H9 (cell line): ENCODE measurements at regions not wholly inside any gene's neighbourhood (a gene's known extent, or its start where the extent isn't known, plus 50 kb on each side); places are given as distances from the start of the nearest gene placed in this dataset.

Source experiments
- DNase-seq: peaks from one replicate; pipeline ENCODE4 v3.0.0-alpha.2; 2017
- H2AFZ ChIP-seq: one replicate; pipeline ENCODE4 v1.6.1; 2013; ENCODE audit warnings: mild to moderate bottlenecking, low read length, control low read depth, moderate library complexity
- H2AK5ac ChIP-seq: 2 replicates; pipeline ENCODE4 v1.6.1; 2013; ENCODE audit warnings: low read length, control low read depth, mixed read lengths; ENCODE audit not compliant: insufficient read length
- H2BK120ac ChIP-seq: one replicate; pipeline ENCODE4 v1.6.1; 2013; ENCODE audit warnings: low read depth, mild to moderate bottlenecking, low read length, control low read depth, inconsistent platforms; ENCODE audit not compliant: poor library complexity, severe bottlenecking
- H2BK12ac ChIP-seq: 2 replicates; pipeline ENCODE4 v1.6.1; 2013; ENCODE audit warnings: low read length, control low read depth, mixed read lengths, low read depth; ENCODE audit not compliant: insufficient read length
- H2BK15ac ChIP-seq: 2 replicates; pipeline ENCODE4 v1.6.1; 2013; ENCODE audit warnings: low read depth, low read length, control low read depth
- H2BK20ac ChIP-seq: one replicate; pipeline ENCODE4 v1.6.1; 2013; ENCODE audit warnings: low read depth, mild to moderate bottlenecking, low read length, control low read depth, inconsistent platforms; ENCODE audit not compliant: poor library complexity, severe bottlenecking
- H2BK5ac ChIP-seq: 2 replicates; pipeline ENCODE4 v1.6.1; 2013; ENCODE audit warnings: low read length, control low read depth, mixed read lengths; ENCODE audit not compliant: insufficient read length
- H3K14ac ChIP-seq: 2 replicates; pipeline ENCODE4 v1.6.1; 2013; ENCODE audit warnings: low read length, control low read depth; ENCODE audit not compliant: insufficient read depth
- H3K18ac ChIP-seq: 2 replicates; pipeline ENCODE4 v1.6.1; 2013; ENCODE audit warnings: low read depth, mild to moderate bottlenecking, mixed read lengths, low read length, control low read depth; ENCODE audit not compliant: insufficient read length
- H3K23ac ChIP-seq: 2 replicates; pipeline ENCODE4 v1.6.1; 2013; ENCODE audit warnings: low read length, control low read depth, mixed read lengths, low read depth; ENCODE audit not compliant: insufficient read length
- H3K23me2 ChIP-seq: 2 replicates; pipeline ENCODE4 v1.6.1; 2013; ENCODE audit warnings: low read depth, mild to moderate bottlenecking, mixed read lengths, low read length, control low read depth; ENCODE audit not compliant: insufficient read length, poor library complexity, severe bottlenecking
- H3K27ac ChIP-seq: 2 replicates; pipeline ENCODE4 v1.5.1; 2013; ENCODE audit warnings: low read length, control low read depth, mixed read lengths, low read depth; ENCODE audit not compliant: insufficient read length
- H3K27me3 ChIP-seq: 2 replicates; pipeline ENCODE4 v1.6.1; 2013; ENCODE audit warnings: low read length, control low read depth, inconsistent platforms; ENCODE audit not compliant: insufficient read depth
- H3K4ac ChIP-seq: 2 replicates; pipeline ENCODE4 v1.6.1; 2013; ENCODE audit warnings: low read depth, mild to moderate bottlenecking, control low read depth, inconsistent platforms, low read length, moderate library complexity
- H3K4me1 ChIP-seq: 2 replicates; pipeline ENCODE4 v1.6.1; 2013; ENCODE audit warnings: low read length, control low read depth, inconsistent platforms; ENCODE audit not compliant: insufficient read depth
- H3K4me2 ChIP-seq: 2 replicates; pipeline ENCODE4 v1.6.1; 2013; ENCODE audit warnings: low read length, control low read depth, mixed read lengths; ENCODE audit not compliant: insufficient read length, insufficient read depth
- H3K56ac ChIP-seq: 2 replicates; pipeline ENCODE4 v1.6.1; 2013; ENCODE audit warnings: low read depth, mild to moderate bottlenecking, mixed read lengths, low read length, control low read depth; ENCODE audit not compliant: insufficient read length
- H3K79me1 ChIP-seq: 2 replicates; pipeline ENCODE4 v1.6.1; 2013; ENCODE audit warnings: low read depth, mild to moderate bottlenecking, moderate library complexity, low read length, control low read depth, inconsistent platforms; ENCODE audit not compliant: insufficient read depth, poor library complexity, severe bottlenecking
- H3K79me2 ChIP-seq: 2 replicates; pipeline ENCODE4 v1.6.1; 2013; ENCODE audit warnings: low read length, control low read depth, inconsistent platforms; ENCODE audit not compliant: insufficient read depth
- H3K9ac ChIP-seq: 2 replicates; pipeline ENCODE4 v1.6.1; 2013; ENCODE audit warnings: low read length, control low read depth, mixed read lengths; ENCODE audit not compliant: insufficient read length; ENCODE audit errors: extremely low read depth
- H3K9me3 ChIP-seq: one replicate; pipeline ENCODE4 v1.6.1; 2013; ENCODE audit warnings: low read depth, low read length, inconsistent platforms; ENCODE audit not compliant: control insufficient read depth
- H3T11ph ChIP-seq: one replicate; pipeline ENCODE4 v1.6.1; 2013; ENCODE audit warnings: mild to moderate bottlenecking, low read length, control low read depth, inconsistent platforms
- H4K20me1 ChIP-seq: one replicate; pipeline ENCODE4 v1.6.1; 2013; ENCODE audit not compliant: control insufficient read depth, insufficient read length, insufficient read depth
- H4K5ac ChIP-seq: 2 replicates; pipeline ENCODE4 v1.6.1; 2013; ENCODE audit warnings: low read depth, mild to moderate bottlenecking, mixed read lengths, low read length, control low read depth; ENCODE audit not compliant: insufficient read length
- H4K8ac ChIP-seq: replicated peaks from 2 replicates; pipeline ENCODE4 v1.6.1; 2013; ENCODE audit warnings: low read length, control low read depth, mixed read lengths, low read depth; ENCODE audit not compliant: insufficient read length
- H4K91ac ChIP-seq: 2 replicates; pipeline ENCODE4 v1.6.1; 2013; ENCODE audit warnings: low read depth, mild to moderate bottlenecking, moderate library complexity, mixed read lengths, low read length, control low read depth; ENCODE audit not compliant: insufficient read length
- H3K27ac Mint-ChIP-seq, 3 experiments: 2 replicates in 2 of 3; 3 replicates in 1 of 3; pipeline ENCODE4 v1.8.0; 2020 to 2021; ENCODE audit warnings: mixed read lengths in 3 of 3, mild to moderate bottlenecking in 1 of 3, moderate library complexity in 1 of 3
- H3K27me3 Mint-ChIP-seq: 2 replicates; pipeline ENCODE4 v1.8.0; 2021; ENCODE audit warnings: low read depth, mild to moderate bottlenecking, moderate library complexity, mixed read lengths
- H3K36me3 Mint-ChIP-seq, 3 experiments: 2 replicates in 2 of 3; 3 replicates in 1 of 3; pipeline ENCODE4 v1.8.0; 2020 to 2021; ENCODE audit warnings: low read depth in 3 of 3, mixed read lengths in 3 of 3; ENCODE audit not compliant: insufficient read depth in 1 of 3
- H3K4me1 Mint-ChIP-seq, 2 experiments: 2 replicates each; pipeline ENCODE4 v1.8.0; 2020; ENCODE audit warnings: mixed read lengths in 2 of 2
- H3K4me3 Mint-ChIP-seq, 2 experiments: 2 replicates in 1 of 2; 3 replicates in 1 of 2; pipeline ENCODE4 v1.8.0; 2020 to 2021; ENCODE audit warnings: mild to moderate bottlenecking in 2 of 2, mixed read lengths in 2 of 2, moderate library complexity in 1 of 2
- H3K9me3 Mint-ChIP-seq, 2 experiments: 2 replicates in 1 of 2; 3 replicates in 1 of 2; pipeline ENCODE4 v1.8.0; 2020; ENCODE audit warnings: mild to moderate bottlenecking in 2 of 2, mixed read lengths in 2 of 2, moderate library complexity in 1 of 2
- WGBS: extraction: QIAGEN DNeasy Blood & Tissue Kit; methylation state at CpG from one replicate; pipeline ENCODE4 v1.1.7; 2013; ENCODE audit warnings: missing lambda C conversion rate, low lambda C conversion rate, mixed read lengths; ENCODE audit not compliant: insufficient read length; ENCODE audit errors: extremely low coverage; 5-methylcytosine and 5-hydroxymethylcytosine counted together
- TF ChIP-seq, protein P1 (sequence below): fragments of 200-600 bp; sonication (generic); conservative IDR thresholded peaks from 3 replicates; pipeline ENCODE4 v1.8.0; 2021; ENCODE audit warnings: antibody characterized with exemption, mild to moderate bottlenecking

- Histone ChIP-seq H3K56ac (no peak overlapping the region), H3K4ac (no peak overlapping the region), H2BK120ac (no peak overlapping the region), H4K5ac (no peak overlapping the region), H2BK12ac (no peak overlapping the region), H3K4me1 (no peaks in the 10 kb centered on the region), H3T11ph (no peak overlapping the region), H3K79me1 (no peaks in the 10 kb centered on the region), H2BK20ac (no peak overlapping the region), H3K23me2 (no peaks in the 10 kb centered on the region), H2AK5ac (no peak overlapping the region), H3K4me2 (no peak overlapping the region), H4K20me1 (no peaks in the 10 kb centered on the region), H2AFZ (no peak overlapping the region), H3K9ac (no peak overlapping the region), H3K27me3 (peaks cover 13% of the 10 kb centered on the region; the same call in 1 of the 2 replicates), H2BK5ac (no peak overlapping the region), H3K14ac (no peak overlapping the region), H4K91ac (no peak overlapping the region), H4K8ac (no peak overlapping the region), H3K9me3 (no peaks in the 10 kb centered on the region), H3K23ac (no peak overlapping the region), H3K27ac (no peak overlapping the region), H2BK15ac (no peak overlapping the region), H3K18ac (no peak overlapping the region), H3K79me2 (no peaks in the 10 kb centered on the region)
- H3K4me1 Mint-ChIP-seq, result peaks cover 23 to 24% of the 10 kb centered on the region in 2 experiments
- WGBS, result no CpG with 5 or more reads among the region's 3 CpGs
- H3K27me3 Mint-ChIP-seq, result peaks cover 74% of the 10 kb centered on the region
- H3K36me3 Mint-ChIP-seq, result no peaks in the 10 kb centered on the region
- TF ChIP-seq, protein P1, sequence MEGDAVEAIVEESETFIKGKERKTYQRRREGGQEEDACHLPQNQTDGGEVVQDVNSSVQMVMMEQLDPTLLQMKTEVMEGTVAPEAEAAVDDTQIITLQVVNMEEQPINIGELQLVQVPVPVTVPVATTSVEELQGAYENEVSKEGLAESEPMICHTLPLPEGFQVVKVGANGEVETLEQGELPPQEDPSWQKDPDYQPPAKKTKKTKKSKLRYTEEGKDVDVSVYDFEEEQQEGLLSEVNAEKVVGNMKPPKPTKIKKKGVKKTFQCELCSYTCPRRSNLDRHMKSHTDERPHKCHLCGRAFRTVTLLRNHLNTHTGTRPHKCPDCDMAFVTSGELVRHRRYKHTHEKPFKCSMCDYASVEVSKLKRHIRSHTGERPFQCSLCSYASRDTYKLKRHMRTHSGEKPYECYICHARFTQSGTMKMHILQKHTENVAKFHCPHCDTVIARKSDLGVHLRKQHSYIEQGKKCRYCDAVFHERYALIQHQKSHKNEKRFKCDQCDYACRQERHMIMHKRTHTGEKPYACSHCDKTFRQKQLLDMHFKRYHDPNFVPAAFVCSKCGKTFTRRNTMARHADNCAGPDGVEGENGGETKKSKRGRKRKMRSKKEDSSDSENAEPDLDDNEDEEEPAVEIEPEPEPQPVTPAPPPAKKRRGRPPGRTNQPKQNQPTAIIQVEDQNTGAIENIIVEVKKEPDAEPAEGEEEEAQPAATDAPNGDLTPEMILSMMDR, result no peak
- no peak for DNase-seq
- H3K9me3 Mint-ChIP-seq, result no peaks in the 10 kb centered on the region; a peak in 1 of 5 replicates
- no peak overlapping the region for H3K4me3 Mint-ChIP-seq
- no peak overlapping the region for H3K27ac Mint-ChIP-seq
Observed at GRCh38 chr3:182124187-182124586, 412.5 kb downstream of the SOX2 start.
